IPS-NIHi11 (cell line): ENCODE measurements at regions not wholly inside any gene's neighbourhood (a gene's known extent, or its start where the extent isn't known, plus 50 kb on each side); places are given as distances from the start of the nearest gene placed in this dataset.
"Not testable (repeated sequence)": the region's sequence is repeated elsewhere in the genome, so short reads cannot be mapped to it uniquely, and the experiment has no call there.

Experiments
- DNase-seq: peaks from one replicate; pipeline ENCODE4 v3.0.0; 2012; ENCODE audit warnings: mixed read lengths, low spot score

DNA sequence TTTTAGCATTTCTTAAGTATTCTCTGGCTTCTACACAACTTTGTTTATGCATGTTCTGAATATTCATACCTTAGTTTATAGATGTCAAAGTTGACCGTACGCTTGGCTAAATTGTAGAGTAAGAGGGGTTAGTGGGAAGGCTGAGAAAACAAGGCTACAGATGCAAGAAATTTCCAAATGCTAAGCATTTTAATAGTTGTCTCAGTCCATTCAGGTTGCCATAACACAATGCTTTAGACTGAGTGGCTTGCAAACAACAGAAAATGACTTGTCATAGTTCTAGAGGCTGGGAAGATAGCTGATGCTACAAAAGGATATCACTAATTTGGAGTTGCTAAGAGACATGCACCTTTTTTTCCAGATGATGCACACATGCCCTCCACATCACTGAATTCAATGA lies 53.0 kb upstream of the C1QTNF3 start:
- DNase-seq, result not testable (repeated sequence)

GRCh38 chr5:34099891-34100290 lies 56.9 kb upstream of the C1QTNF3 start:
- DNase-seq, result not testable (repeated sequence)

- DNase-seq, result not testable (repeated sequence)
These were observed 58.6 kb upstream of the C1QTNF3 start for GRCh38 chr5:34101567-34101966.

GRCh38 chr5:34108897-34109296 lies 65.9 kb upstream of the C1QTNF3 start:
- not testable (repeated sequence) for DNase-seq

DNA sequence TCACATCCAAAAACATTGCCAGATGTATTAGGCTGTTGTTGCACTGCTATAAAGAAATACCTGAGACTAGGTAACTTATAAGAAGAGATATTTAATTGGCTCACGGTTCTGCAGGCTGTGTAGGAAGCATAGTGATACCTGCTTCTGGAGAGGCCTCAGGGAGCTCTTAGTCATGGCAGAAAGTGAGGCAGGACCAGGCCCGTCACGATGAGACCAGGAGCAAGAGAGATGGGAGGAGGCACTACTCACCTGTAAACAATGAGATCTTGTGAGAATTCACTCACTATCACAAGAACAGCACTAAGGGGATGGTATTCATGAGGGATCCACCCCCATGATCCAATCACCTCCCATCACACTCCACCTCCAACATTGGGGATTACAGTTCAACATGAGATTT lies 81.3 kb upstream of the C1QTNF3 start:
- DNase-seq, result not testable (repeated sequence)

GRCh38 chr5:34125354-34125753 lies 82.3 kb upstream of the C1QTNF3 start:
- DNase-seq, result not testable (repeated sequence)

DNA sequence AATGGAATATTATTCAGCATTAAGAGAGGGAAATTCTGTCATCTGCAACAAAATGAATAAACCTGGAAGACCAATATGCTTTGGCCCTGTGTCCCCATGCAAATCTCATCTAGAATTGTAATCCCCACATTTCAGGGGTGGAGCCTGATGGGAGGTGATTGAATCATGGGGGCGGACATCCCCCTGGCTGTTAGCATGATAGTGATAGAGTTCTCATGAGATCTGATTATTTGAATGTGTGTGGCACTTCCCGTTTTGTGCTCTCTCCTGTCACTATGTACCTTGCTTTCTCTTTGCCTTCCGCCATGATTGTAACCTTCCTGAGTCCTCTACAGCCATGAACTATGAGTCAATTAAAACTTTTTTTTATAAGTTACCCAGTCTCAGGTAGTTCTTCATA lies 83.7 kb upstream of the C1QTNF3 start:
- DNase-seq, result not testable (repeated sequence)

DNA sequence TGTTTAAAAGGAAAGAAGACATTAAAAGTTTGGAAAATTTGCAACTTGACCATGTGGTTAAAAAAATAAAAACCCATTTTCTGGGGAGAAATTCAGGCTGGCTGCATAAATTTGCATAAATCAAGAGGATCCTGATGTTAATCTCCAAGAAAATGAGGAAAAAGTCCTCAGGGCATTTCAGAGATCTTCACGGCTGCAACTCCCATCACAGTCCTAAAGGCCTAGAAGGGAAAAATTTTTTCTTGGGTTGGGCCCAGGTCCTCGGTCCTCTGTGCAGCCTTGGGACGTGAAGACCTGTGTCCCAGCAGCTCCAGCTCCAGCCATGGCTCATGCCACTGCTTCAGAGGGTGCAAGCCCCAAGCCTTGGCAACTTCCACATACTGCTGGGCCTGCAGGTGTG lies 84.8 kb upstream of the C1QTNF3 start:
- DNase-seq, result not testable (repeated sequence)

GRCh38 chr5:34128890-34129289 lies 85.9 kb upstream of the C1QTNF3 start:
- DNase-seq, result not testable (repeated sequence)

- not testable (repeated sequence) for DNase-seq
These were observed 112.0 kb upstream of the C1QTNF3 start for GRCh38 chr5:34154988-34155387.

- not testable (repeated sequence) for DNase-seq
These were observed 113.8 kb upstream of the C1QTNF3 start for GRCh38 chr5:34156703-34157414.

DNA sequence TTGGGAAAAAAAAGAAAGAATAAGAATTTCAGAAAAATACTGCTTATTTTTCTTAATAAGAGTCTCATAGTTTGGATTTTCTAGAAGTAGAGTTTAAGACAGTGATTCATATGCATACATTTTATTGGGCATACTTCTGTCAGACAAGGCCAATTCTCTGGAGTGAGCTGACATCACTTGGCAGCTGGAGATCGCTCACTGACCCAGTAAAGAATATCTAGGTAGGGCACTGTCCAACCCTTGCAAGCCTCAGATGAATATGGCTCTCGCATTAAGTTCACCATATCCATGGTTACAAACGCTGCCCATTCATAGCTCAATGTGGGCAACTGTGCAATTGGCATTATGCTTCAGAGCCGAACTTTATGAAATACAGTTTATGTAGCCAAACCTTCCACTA lies 117.9 kb upstream of the C1QTNF3 start:
- DNase-seq, result not testable (repeated sequence)

GRCh38 chr5:34171398-34171797 lies 128.4 kb upstream of the C1QTNF3 start:
- DNase-seq, result not testable (repeated sequence)

DNA sequence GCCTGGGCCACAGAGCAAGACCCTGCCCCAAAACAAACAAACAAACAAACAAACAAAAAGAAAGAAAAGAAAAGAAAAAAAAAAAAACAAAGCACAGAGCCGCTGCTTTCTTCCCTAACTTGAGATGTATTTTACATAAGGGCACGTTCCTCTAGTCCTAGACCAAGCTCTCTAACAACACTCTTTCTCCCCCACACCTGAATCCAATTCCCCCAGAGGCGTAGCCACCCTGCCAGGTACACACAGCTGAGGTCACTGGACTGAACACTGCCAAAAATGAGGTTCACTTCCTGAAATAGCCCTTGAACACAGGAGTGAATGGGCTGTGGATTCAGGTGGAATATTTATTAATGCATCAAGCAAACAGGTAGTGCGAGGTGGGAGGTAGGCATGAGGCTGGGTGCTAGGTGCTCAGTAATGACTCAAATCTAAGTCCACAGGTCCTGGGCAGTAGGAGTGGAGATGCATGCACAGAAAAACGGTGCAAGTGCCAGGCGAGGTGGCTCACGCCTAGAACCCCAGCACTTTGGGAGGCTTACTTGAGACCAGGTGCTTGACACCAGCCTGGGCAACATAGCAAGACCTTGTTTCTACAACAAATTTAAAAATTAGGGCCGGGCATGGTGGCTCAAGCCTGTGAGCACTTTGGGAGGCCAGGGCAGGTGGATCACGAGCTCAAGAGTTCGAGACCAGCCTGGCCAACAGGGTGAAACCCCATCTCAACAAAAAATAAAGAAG lies 136.6 kb upstream of the C1QTNF3 start:
- DNase-seq, result not testable (repeated sequence)

DNA sequence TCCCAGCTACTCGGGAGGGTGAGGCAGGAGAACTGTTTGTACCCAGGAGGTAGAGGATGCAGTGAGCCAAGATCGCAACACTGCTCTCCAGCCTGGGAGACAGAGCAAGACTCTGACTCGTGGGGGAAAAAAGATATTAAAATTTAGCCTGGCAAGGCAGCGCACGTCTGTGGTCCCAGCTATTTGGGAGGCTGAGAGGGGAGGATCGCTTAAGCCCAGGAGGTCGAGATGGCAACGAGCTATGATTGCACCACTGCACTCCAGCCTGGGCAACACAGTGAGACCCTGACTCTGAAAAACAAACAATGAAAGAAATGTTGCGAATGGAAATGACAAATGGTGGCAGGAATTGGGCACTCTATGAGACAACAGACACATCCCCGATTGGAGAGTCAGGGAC lies 137.2 kb upstream of the C1QTNF3 start:
- not testable (repeated sequence) for DNase-seq

DNA sequence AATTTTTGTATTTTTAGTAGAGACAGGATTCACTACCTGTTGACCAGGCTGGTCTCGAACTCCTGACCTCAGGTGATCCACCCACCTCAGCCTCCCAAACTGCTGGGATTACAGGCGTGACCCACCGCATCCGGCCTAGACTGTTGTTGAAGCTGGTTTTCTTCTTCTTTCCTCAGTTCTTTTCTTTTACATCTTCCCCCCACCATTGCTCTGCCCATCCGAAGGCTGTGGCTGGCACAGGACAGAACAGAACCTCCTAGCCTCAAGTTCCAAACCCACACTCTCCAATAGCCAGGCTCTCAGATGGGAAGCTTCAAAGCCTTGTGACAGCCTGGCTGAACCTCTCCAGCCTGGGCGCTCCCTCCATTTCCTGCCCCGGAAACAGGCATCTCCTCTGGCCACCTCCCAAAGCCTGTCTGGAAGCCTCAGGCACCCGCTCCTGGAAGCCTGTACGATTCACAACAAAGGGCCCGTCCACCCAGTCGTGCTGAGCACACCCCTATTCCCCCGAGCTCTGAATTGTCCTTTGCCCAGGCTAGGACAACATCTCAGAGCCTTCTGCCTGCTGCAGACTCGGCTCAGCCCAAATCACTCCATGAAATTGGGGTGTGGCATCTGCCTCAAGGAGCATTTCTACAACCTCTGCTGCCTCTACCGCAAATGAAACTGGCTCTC lies 138.1 kb upstream of the C1QTNF3 start:
- DNase-seq, result not testable (repeated sequence)

- not testable (repeated sequence) for DNase-seq
These were observed 142.0 kb upstream of the C1QTNF3 start for GRCh38 chr5:34185005-34185404.

- not testable (repeated sequence) for DNase-seq
These were observed 142.6 kb upstream of the C1QTNF3 start for GRCh38 chr5:34185572-34185971.

- DNase-seq, result not testable (repeated sequence)
These were observed 143.1 kb upstream of the C1QTNF3 start for GRCh38 chr5:34186108-34186507.

DNA sequence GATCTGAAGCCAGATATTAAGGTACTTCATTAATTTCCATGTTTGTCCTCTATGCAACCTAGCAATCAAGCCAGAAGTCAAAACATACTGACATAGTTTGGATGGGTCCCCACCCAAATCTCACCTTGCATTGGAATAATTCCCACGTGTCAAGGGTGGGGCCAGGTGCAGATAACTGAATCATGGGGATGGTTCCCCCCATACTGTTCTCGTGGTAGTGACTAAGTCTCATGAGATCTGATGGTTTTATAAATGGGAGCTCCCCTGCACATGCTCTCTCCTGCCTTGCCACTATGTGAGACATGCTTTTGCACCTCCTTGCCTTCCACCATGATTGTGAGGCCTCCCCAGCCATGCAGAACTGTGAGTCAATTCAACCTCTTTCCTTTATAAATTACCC lies 143.9 kb upstream of the C1QTNF3 start:
- DNase-seq, result not testable (repeated sequence)

- DNase-seq, result not testable (repeated sequence)
These were observed 144.4 kb upstream of the C1QTNF3 start for GRCh38 chr5:34187441-34187840.

DNA sequence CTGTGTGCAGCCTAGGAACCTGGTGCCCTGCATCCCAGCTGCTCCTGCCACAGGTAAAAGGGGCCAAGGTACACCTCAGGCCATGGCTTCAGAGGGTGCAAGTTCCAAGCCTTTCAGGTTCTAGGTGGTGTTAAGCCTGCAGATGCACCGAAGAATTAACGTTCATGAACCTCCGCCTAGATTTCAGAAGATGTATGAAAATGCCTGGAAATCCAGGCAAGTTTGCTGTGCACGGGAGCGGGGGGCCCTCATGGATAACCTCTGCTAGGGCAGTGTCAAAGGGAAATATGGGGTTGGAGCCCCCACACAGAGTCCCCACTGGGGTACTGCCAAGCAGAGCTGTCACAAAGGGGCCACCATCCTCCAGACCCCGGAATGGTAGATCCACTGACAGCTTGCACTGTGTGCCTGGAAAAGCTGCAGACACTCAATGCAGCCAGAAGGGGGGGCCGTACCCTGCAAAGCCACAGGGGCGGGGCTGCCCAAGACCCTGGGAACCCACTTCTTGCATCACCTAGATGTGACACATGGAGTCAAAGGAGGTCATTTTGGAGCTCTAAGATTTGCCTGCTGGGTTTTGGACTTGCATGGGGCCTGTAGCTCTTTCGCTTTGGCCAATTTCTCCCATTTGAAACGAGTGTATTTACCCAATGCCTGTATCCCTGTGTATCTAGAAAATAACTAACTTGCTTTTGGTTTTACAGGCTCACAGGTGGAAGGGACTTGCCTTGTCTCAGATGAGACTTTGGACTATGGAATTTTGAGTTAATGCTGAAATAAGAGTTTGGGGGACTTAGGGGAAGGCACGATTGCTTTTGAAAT lies 145.2 kb upstream of the C1QTNF3 start:
- DNase-seq, result not testable (repeated sequence)
